ENCODE measurements at regions not wholly inside any gene's neighbourhood (a gene's known extent, or its start where the extent isn't known, plus 50 kb on each side); places are given as distances from the start of the nearest gene placed in this dataset.

- no peak for DNase-seq
These were observed 301.3 kb downstream of the FBXW7 start for GRCh38 chr4:152234571-152234970.

DNA sequence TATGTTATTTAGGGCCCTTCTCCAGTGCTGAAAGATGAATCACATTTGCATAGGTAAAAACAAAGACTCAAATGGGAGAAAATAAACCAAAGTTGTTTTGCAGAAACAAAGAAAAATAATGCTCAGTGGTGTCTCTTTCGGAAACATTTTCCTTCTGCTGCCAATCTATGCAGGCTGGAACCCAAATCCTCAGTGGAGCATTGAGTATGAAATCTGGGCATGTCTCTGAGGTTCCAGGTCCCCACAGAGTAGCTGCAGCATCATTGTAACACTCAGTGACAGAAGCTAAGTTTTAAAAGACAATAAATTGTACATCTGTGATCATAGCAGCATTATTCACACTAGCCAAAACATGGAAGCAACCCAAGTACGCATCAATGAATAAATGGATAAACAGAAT lies 303.6 kb downstream of the FBXW7 start:
- no peak for DNase-seq

- no peak for DNase-seq
These were observed 306.1 kb downstream of the FBXW7 start for GRCh38 chr4:152229782-152230289.

GRCh38 chr4:152225680-152226079 lies 310.2 kb downstream of the FBXW7 start:
- DNase-seq = no peak

GRCh38 chr4:152224721-152225420 lies 311.0 kb downstream of the FBXW7 start:
- DNase-seq = no peak

DNA sequence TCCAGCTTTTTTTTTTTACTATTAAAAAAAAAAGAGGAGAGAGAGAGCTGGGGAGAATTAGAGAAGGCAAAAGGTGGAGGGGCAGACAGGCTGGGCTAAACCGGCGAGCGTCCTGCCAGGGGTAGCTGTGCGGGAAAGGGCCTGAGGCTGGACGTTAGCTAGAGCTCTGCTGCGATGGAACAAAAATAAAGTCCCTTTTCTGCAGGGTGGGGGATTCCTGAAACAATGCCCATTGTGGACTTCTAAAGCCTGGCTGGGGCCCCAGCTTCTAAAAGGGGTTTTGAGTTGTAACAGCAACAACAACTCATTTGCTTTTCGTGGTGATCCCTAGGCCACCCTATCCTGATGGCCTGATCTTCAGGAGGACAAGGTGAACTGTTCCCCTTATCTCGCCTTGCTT lies 311.7 kb downstream of the FBXW7 start:
- DNase-seq = no peak

DNA sequence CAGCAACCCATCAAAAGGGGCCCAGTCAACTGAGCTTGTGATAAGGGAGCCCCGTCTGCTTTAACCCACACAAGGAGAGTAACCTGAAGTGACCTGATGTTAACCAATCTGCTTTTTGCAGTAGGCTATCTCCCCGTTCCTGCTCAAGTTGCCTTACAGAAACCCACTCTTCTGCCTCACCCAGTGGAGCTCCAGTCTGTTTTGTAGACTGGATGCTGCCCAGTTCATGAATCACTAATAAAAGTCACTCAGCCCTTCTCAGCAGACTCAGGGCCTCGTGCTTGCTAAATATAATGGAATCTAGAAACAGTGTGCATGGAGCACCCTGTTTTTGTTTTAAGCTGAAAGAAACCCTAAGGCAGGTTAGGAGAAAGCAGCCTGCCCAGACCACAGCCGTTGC lies 312.3 kb downstream of the FBXW7 start:
- no peak for DNase-seq

- DNase-seq = no peak
These were observed 313.9 kb downstream of the FBXW7 start for GRCh38 chr4:152221816-152222516.

DNA sequence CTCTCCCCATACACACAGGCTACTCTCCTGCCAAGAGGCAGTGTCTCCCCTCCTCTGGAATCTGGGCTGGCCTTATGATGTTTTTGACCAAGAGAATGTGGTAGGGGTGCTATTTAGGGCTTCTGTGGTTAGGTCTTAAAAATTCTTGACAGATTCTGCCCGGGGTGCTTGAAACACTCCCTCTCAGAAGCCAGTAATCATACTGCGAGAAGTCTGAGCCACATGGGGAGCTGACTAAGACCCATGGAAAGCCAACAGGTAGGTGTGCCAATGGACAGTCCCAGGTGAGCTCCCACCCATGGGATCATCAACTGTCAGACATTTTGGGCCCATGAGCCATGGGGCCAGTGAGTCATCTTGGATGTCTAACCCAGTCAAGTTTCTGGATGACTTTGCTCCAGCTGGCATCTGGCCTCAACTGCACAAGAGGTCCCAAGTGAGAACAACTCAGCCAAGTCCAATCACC lies 315.7 kb downstream of the FBXW7 start:
- DNase-seq = peak; percentile 43

DNA sequence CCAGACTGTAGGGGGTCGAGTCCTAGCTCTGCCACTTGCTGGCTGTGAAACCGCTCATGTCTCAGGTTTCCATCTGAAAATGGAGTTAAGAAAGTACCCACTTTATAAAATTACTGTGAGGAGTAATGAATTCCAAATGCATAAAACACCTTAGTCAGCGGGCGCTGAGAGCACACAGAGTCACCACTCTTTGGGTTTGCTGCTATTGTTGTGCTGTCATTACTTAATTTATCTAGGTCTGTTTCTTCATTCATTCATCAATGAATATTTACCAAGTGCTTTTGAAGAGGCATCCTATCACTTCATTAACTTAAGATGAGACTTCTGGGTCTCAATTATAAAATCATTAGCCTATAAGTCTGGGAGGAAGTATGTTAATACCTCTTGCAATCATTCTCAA lies 317.3 kb downstream of the FBXW7 start:
- no peak for DNase-seq

GRCh38 chr4:152217896-152218295 lies 318.0 kb downstream of the FBXW7 start:
- no peak for DNase-seq

- no peak for DNase-seq
These were observed 323.8 kb downstream of the FBXW7 start for GRCh38 chr4:152211936-152212653.

GRCh38 chr4:152209772-152210493 lies 326.0 kb downstream of the FBXW7 start:
- no peak for DNase-seq

GRCh38 chr4:152207378-152207720 lies 328.5 kb downstream of the FBXW7 start:
- no peak for DNase-seq

- DNase-seq = no peak
These were observed 329.1 kb downstream of the FBXW7 start for GRCh38 chr4:152206646-152207377.

- DNase-seq = no peak
These were observed 329.7 kb downstream of the FBXW7 start for GRCh38 chr4:152206185-152206584.

DNA sequence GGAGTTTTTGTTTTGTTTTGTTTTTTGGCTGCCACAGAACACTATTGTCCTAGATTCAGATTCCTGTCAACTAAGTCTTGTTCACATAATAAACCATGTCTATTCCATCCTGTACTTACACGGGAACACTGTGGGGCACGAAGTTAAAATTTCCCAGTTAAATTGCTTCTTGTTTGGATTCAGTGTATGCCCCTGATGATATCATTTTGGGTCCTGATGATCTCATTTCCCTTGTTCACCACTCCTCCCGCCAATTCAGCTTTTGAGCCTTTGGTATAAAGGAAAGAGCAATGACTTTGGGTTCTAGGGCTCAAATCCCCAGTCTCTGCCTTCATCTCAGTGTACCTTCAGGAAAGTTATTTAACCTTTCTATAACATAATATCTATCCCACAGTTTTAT lies 333.5 kb downstream of the FBXW7 start:
- DNase-seq = no peak

DNA sequence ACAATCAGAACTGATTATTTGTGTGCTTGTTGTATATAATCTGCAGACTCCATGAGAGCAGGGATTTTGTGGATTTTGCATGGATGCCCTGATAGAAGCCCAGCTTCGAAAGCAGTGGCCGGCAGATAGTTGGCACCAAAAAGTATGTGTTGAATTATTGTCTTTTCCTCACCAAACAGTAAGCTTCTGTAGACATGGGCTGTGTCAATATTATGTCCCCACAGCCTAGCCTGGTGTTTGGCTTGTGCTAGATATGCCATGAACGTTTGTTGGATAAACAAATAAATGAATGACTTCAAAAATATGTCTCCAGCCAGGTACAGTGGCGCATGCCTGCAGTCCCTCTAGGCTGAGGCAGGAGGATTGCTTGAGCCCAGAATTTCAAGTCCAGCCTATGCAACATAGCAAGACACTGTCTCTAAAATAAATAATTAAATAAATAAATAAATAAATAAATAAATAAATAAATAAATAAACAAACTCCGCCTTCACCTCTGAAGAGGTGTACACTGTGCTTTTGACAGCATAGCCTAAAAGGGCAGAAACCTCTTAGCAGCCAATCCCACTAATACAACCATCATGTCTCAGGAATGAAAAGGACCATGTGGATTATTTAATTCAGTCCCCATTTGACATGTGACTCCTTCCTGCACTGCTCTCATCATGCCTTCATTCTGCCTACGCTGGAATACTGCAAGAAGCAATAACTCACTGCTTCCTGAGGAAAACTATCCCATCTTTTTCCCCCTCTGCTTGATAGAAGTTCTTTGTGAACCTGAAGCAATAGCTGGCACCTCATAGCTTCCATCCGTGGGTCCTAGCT lies 335.2 kb downstream of the FBXW7 start:
- DNase-seq = no peak

GRCh38 chr4:152197211-152197610 lies 338.7 kb downstream of the FBXW7 start:
- no peak for DNase-seq

GRCh38 chr4:152195888-152196287 lies 340.0 kb downstream of the FBXW7 start:
- no peak for DNase-seq

- DNase-seq = no peak
These were observed 342.8 kb downstream of the FBXW7 start for GRCh38 chr4:152193059-152193458.

DNA sequence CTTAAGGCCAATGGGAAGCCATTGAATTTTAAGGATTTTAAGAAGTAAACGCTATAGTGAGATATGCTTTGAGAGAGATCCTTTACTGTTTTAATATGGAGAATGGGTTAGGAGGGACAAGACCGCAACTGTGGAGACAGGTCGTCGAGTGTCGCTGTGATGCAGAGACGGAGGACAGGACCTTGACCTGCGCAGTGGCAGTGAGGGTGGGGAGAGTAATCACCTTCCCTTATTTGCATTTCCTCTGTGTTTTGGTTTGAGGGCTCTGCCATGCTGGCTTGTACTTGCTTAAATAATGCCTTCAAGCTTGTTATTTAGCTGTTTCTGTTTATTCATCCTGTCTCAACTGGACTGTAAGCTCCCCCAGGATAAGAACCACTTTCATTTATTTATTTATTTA lies 345.0 kb downstream of the FBXW7 start:
- no peak for DNase-seq
